ENCODE measurements at regions not wholly inside any gene's neighbourhood (a gene's known extent, or its start where the extent isn't known, plus 50 kb on each side); places are given as distances from the start of the nearest gene placed in this dataset.
A peak's percentile ranks its signal among the peaks of the same experiment; 100 is the strongest.

DNA sequence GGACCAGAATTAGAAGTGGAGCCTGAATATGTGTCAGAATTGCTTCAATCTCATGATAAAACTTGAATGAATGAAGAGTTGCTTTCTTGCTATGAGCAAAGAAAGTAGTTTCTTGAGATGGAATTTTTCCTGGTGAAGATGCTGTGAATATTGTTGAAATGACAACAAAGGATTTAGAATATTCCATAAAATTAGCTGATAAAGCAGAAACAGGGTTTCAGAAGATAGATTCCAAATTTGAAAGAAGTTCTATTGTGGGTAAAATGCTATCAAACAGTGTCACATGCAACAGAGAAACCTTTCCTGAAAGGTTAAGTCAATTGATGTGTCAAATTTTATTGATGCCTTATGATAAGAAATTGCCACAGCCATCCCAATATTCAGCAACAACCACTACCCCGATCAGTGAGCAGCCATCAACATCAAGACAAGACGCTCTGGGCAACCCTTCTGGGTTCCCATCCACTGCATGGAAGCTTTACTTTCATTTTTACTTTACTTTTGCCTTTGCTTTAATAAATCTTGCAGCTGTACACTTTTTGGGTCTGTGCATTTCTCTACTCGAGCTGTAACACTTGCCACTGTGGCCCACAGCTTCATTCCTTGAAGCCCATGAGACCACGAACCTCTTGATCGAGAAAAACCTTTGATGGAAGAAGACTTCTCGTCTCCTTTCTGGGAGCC, 104.0 kb upstream of the SSTR1 start:
- DNase-seq (ENCODE audit: low spot score) = no peak
- no peak for FAIRE-seq

- FAIRE-seq = no peak
These were observed 102.5 kb upstream of the SSTR1 start for GRCh38 chr14:38105106-38105702.

DNA sequence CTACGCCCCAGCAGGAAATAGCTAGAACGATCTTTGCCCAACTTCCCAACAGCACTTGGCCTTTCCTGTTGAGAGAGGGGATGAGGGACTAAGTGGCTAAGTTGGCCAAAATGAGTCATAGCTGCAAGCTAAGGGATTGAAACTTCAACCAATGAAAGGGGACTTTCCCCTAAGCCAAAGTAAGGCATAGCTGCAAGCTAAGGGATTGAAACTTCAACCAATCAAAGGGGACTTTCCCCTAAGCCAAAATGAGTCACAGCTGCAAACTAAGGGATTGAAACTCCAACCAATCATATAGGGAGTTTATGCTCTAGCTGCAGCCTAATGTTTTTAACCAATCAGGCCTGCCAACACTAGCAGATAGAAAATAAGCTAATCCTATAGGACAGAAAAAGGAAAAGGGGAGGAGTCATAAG, 100.5 kb upstream of the SSTR1 start:
- no peak for FAIRE-seq
- no peak for DNase-seq (ENCODE audit: low spot score)

More at GRCh38 chr14:38105106-38105702, 102.5 kb upstream of the SSTR1 start:
- no peak for DNase-seq (ENCODE audit: low spot score)

DNA sequence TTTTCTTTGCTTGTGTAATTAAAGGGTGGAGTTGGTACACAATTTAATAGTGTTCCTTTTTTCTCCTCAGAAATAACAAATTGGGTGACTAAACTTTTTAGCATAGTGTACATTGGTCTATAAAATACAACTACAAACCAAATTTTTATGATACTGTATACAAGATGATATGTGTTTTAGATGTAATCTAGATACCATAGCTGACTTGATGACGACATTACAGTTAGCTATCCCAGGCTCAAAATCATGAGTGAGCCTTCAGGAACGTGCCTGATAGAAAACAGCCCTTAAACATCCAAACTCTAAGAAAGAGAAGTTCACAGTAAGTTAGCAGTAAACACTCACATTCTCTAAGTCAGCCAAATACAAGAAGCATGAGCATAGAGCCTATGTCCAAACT, 99.0 kb upstream of the SSTR1 start:
- no peak for FAIRE-seq
- no peak for DNase-seq (ENCODE audit: low spot score)

- no peak for FAIRE-seq
- no peak for DNase-seq (ENCODE audit: low spot score)
These were observed 97.4 kb upstream of the SSTR1 start for GRCh38 chr14:38110258-38110657.

DNA sequence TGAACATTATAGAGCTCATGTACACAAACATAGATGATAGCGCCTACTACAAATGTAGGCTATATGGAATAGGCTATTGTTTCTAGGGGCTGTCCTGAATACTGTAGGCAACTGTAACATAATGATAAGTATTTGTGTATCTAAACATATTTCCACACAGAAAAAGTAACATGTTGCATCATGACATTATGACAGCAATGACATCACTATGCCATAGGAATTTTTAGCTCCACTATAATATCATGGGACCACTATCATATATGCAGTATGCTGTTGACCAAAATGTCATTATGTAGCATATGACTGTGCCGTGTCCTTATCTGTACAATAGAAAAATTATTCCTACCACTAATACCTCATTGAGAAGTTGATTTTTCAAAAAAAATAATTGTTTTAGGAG, 96.7 kb upstream of the SSTR1 start:
- no peak for DNase-seq (ENCODE audit: low spot score)
- FAIRE-seq = no peak

DNA sequence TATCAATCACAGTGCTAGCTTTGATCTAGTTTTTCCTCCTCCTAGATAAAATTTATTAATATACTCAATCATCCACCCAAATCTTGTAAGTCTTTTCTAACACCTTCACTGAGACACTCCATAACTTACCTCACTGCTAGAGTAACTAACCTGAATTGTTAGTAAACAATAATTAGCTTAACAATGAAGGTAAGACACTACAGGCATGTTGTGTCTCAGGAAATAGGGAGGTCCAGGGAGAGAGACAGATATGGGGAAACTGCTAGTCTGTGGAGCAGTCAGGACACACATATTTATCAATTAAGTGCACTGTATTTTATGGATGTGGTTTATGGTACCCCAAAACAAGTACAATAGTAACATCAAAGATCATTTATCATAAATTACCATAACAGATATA, 94.2 kb upstream of the SSTR1 start:
- FAIRE-seq (no peak), DNase-seq (ENCODE audit: low spot score) (no peak)

DNA sequence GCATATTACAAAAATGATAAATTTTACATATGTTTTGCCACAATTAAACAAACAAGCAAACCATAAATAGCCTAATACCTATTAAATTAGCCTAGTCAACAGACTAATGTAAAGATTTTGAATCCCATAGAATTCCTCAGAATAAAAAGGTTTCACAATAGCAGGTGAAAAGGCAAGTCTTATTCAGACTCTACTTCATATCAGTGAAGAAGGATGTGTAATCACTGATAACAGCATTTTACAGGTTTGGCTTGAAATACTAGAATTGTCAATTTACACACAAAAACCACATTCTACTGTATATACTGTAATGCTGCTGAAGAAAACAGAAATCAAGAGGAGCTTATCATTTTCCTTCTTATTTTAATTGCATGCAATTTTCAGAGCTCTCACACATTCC, 90.8 kb upstream of the SSTR1 start:
- DNase-seq (ENCODE audit: low spot score) (no peak), FAIRE-seq (no peak)

DNA sequence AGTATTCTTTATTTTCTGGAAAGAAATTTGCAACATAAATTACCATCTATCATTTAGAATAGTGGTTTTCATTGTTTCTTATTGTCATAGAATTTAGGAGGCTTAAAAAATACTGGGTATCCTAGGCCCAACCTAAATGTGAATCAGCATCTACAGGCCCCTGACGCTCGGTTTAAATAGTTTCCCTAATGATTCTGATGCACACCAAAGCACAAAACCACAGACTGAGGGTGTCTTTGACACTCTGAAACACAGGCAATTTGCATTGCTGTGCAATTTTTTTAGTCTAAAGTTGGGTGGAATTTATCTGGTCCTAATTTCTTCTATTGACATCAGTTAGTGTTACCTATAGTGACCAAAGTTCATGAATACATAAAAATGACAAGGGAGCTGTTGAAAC, 87.6 kb upstream of the SSTR1 start:
- FAIRE-seq (no peak), DNase-seq (ENCODE audit: low spot score) (no peak)

GRCh38 chr14:38121320-38122020, 86.2 kb upstream of the SSTR1 start:
- FAIRE-seq = no peak
- DNase-seq (ENCODE audit: low spot score) = no peak

DNA sequence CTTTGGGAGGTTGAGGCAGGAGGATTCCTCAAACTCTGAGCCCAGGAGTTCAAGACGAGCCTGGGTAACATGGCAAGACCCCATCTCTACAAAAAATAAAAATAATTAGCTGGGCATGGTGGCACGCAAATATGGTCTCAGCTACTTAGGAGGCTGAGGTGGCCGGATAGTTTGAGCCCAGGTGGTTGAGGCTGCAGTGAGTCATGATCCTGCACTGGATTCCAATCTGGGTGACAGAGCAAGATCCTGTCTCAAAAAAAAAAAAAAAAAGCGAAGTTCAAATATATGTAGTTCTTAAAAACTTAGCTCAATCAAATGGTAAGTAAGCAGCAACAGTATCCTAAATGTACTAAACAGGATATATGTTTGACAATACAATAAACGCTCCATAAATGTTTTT, 85.5 kb upstream of the SSTR1 start:
- peak; percentile 67 for FAIRE-seq
- peak; percentile 13 for DNase-seq (ENCODE audit: low spot score)

DNA sequence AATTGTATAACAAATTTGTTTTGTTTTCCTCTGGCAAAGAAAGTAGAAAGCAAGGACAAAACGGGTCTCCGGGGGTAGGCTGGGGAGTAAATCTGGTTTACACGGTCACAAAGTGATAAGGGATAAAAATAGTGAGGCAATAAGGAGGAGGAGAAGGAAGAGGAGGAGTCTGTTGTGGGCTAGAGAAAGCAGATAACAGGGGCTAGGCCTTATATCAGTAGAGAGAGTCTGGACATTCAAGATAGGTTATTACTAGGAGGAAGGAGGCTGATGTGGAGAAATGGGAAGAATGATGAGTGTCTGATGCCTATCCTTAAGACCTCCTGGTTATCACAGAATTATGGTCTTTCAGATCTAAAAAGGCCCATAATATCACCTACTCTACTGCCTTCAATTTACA, 83.2 kb upstream of the SSTR1 start:
- DNase-seq (ENCODE audit: low spot score) (no peak), FAIRE-seq (no peak)

- DNase-seq (ENCODE audit: low spot score) = no peak
- no peak for FAIRE-seq
These were observed 82.1 kb upstream of the SSTR1 start for GRCh38 chr14:38125481-38126037.

DNA sequence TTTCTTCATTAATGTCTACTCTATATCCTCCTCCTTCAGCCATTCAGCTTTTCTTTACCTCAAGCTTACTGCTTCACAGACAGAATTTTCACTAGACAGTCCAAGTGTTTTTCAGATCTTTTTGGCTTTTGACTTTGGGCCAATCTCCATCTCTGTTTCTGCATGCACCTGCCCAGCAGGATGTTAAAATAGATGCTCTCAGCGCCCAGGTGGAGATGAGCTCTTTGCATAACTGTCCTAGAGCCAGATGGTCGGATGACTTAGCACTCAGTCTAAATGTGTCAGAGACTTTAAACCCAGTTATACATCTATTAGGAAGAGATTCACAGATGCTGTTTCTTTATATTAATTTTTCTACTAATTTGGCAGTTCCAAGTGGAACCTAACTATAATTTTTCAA, 80.3 kb upstream of the SSTR1 start:
- FAIRE-seq (no peak), DNase-seq (ENCODE audit: low spot score) (no peak)

GRCh38 chr14:38127784-38128183, 79.9 kb upstream of the SSTR1 start:
- FAIRE-seq (no peak), DNase-seq (ENCODE audit: low spot score) (no peak)

GRCh38 chr14:38128640-38129039, 79.1 kb upstream of the SSTR1 start:
- no peak for DNase-seq (ENCODE audit: low spot score)
- no peak for FAIRE-seq

DNA sequence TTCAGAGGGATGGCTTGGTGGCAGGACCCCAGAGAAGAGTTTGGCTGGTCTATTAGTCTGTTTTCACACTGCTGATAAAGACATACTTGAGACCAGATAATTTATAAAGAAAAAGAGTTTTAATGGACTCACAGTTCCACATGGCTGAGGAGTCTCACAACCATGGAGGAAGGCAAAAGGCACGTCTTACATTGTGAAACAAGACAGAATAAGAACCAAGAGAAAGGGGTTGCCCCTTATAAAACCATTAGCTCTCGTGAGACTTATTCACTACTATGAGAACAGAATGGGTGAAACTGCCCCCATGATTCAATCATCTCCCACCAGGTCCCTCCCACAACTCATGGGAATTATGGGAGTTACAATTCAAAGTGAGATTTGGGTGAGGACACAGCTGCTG, 78.5 kb upstream of the SSTR1 start:
- DNase-seq (ENCODE audit: low spot score) = no peak
- FAIRE-seq = no peak

GRCh38 chr14:38129705-38130104, 78.0 kb upstream of the SSTR1 start:
- no peak for DNase-seq (ENCODE audit: low spot score)
- FAIRE-seq = no peak

GRCh38 chr14:38134416-38135030, 73.2 kb upstream of the SSTR1 start:
- no peak for FAIRE-seq
- no peak for DNase-seq (ENCODE audit: low spot score)

DNA sequence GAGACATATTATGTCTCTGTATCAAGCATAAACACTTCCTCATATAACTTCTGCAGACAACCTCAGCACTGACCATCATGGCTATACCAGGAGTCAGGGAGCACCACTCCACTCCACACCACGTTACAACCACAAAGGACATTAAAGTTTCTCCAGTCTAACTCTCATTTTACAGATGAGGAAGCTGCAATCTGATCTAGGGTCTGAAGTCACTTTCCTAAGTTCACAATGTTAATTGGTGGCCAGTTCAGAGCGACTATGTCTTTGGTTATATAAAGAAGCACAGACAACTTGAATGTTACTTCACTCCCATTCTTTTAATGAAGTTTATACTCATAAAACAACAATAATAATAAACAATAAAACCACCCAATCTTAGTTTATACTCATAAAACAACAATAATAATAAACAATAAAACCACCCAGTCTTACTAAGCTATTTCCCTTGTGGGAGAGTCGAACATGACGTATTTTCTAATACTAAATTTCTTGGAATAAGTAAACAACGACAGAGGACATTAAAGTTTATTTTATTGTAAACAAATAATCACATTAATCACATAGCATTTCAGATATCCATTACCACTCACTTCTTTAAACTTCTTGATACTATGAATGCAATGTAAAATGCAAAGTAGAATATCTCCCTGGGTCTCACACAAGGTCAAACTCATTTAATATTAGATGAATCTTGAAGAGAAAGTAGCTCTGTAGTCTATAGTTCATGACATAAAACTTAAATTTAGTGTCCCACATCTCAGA, 72.4 kb upstream of the SSTR1 start:
- FAIRE-seq = no peak
- no peak for DNase-seq (ENCODE audit: low spot score)

DNA sequence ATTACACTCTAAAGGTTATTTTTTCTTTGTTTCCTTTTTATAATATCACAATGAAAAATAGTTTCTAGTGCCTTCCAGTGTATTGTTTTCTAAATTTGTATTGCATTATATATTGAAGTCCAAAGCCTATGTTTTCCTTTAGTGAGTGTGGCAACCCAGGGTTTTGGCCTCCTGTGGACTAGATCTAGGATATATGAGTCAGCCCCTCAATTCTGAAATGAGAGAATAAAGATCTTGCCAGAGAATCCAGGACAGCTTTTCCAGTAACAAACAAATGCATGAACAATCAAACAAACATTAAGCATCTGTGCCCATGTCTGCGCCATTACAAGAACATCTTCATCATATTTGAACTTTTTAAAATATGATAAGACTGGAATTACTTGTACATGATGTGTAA, 70.7 kb upstream of the SSTR1 start:
- DNase-seq (ENCODE audit: low spot score) = no peak
- FAIRE-seq = no peak

Measured in RCC 7860 (cell line).